GM23338 (cell line): ENCODE measurements at regions not wholly inside any gene's neighbourhood (a gene's known extent, or its start where the extent isn't known, plus 50 kb on each side); places are given as distances from the start of the nearest gene placed in this dataset.

Source experiments
- CREB1 ChIP-seq: fragments of 250-450 bp; sonication (Bioruptor Pico); IDR thresholded peaks from 2 replicates; pipeline ENCODE4 v1.5.0; 2020; ENCODE audit warnings: low read depth, mild to moderate bottlenecking, moderate library complexity
- EZH2 ChIP-seq: fragments of 200-600 bp; sonication (generic); IDR thresholded peaks from one replicate; pipeline ENCODE4 v1.8.0; 2017; ENCODE audit warnings: antibody characterized with exemption, mild to moderate bottlenecking, low read depth; ENCODE audit not compliant: unreplicated experiment
- EZH2phosphoT487 ChIP-seq: fragments of 200-600 bp; sonication (generic); IDR thresholded peaks from one replicate; pipeline ENCODE4 v1.8.1; 2018; ENCODE audit warnings: antibody characterized with exemption; ENCODE audit not compliant: unreplicated experiment
- JUNB ChIP-seq: IDR thresholded peaks from one replicate; pipeline ENCODE4 v1.6.1; 2016; ENCODE audit warnings: antibody characterized with exemption; ENCODE audit not compliant: unreplicated experiment
- NANOG ChIP-seq: IDR thresholded peaks from 2 replicates; pipeline ENCODE4 v1.6.1; 2016; ENCODE audit warnings: antibody characterized with exemption, borderline replicate concordance
- POLR2AphosphoS5 ChIP-seq: IDR thresholded peaks from 2 replicates; pipeline ENCODE4 v1.6.1; 2016; ENCODE audit warnings: antibody characterized with exemption, low read depth
- STAT1 ChIP-seq: IDR thresholded peaks from one replicate; pipeline ENCODE4 v1.6.1; 2016; ENCODE audit warnings: antibody characterized with exemption; ENCODE audit not compliant: unreplicated experiment
- ZNF114 ChIP-seq: fragments of 250-450 bp; sonication (Bioruptor Pico); IDR thresholded peaks from 2 replicates; pipeline ENCODE4 v1.5.0; 2020; ENCODE audit warnings: mild to moderate bottlenecking, moderate library complexity
- ZNF331 ChIP-seq: fragments of 250-450 bp; sonication (Bioruptor Pico); IDR thresholded peaks from 2 replicates; pipeline ENCODE4 v1.5.0; 2020; ENCODE audit warnings: low read depth, mild to moderate bottlenecking, moderate library complexity
- TF ChIP-seq, protein P1 (sequence below), 2 experiments: fragments of 200-600 bp in 1 of 2; sonication (generic) in 1 of 2; conservative IDR thresholded peaks; 2 replicates each; pipeline versions ENCODE4 v1.5.1 to v1.6.1; 2016 to 2017; ENCODE audit warnings: antibody characterized with exemption in 2 of 2, low read depth in 2 of 2, mild to moderate bottlenecking in 2 of 2, moderate library complexity in 1 of 2
- TF ChIP-seq, protein P2 (sequence below): IDR thresholded peaks from one replicate; pipeline ENCODE4 v1.6.1; 2018; ENCODE audit warnings: antibody characterized with exemption; ENCODE audit not compliant: unreplicated experiment
- TF ChIP-seq, protein P3 (sequence below): IDR thresholded peaks from 2 replicates; pipeline ENCODE4 v1.6.1; 2016; ENCODE audit warnings: antibody characterized with exemption
- TF ChIP-seq, protein P4 (sequence below): fragments of 250-450 bp; sonication (Bioruptor Pico); IDR thresholded peaks from 2 replicates; pipeline ENCODE4 v1.5.0; 2020; ENCODE audit warnings: mild to moderate bottlenecking, moderate library complexity

DNA sequence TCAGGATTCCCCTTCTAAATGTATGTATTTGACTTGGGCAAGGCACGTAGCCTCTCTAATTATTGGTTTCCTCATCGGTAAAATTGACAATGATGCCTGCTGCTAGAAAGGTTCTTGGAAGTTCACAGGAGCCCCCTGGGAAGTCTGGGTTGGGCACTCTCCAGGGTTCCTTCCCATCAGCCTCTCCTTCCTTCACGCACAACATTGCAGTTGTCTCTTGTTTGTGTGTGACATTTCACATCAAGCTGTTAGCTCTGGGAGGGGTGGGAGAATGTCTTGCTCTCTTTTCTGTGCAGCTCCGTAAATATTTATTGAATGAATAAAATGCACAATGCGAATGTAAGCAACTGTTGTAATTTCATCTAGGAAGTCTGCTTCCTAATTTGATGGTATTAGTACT lies 153.2 kb upstream of the PRICKLE1 start:
- TF ChIP-seq, protein P1, sequence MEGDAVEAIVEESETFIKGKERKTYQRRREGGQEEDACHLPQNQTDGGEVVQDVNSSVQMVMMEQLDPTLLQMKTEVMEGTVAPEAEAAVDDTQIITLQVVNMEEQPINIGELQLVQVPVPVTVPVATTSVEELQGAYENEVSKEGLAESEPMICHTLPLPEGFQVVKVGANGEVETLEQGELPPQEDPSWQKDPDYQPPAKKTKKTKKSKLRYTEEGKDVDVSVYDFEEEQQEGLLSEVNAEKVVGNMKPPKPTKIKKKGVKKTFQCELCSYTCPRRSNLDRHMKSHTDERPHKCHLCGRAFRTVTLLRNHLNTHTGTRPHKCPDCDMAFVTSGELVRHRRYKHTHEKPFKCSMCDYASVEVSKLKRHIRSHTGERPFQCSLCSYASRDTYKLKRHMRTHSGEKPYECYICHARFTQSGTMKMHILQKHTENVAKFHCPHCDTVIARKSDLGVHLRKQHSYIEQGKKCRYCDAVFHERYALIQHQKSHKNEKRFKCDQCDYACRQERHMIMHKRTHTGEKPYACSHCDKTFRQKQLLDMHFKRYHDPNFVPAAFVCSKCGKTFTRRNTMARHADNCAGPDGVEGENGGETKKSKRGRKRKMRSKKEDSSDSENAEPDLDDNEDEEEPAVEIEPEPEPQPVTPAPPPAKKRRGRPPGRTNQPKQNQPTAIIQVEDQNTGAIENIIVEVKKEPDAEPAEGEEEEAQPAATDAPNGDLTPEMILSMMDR (conservative IDR thresholded peaks at IDR 0.05; ENCODE audit: low read depth in 2 of 2), result no peak
- TF ChIP-seq CREB1 (CRISPR knock-in tag), result no peak
- TF ChIP-seq EZH2, result no peak
- TF ChIP-seq STAT1, result no peak
- TF ChIP-seq, protein P2, sequence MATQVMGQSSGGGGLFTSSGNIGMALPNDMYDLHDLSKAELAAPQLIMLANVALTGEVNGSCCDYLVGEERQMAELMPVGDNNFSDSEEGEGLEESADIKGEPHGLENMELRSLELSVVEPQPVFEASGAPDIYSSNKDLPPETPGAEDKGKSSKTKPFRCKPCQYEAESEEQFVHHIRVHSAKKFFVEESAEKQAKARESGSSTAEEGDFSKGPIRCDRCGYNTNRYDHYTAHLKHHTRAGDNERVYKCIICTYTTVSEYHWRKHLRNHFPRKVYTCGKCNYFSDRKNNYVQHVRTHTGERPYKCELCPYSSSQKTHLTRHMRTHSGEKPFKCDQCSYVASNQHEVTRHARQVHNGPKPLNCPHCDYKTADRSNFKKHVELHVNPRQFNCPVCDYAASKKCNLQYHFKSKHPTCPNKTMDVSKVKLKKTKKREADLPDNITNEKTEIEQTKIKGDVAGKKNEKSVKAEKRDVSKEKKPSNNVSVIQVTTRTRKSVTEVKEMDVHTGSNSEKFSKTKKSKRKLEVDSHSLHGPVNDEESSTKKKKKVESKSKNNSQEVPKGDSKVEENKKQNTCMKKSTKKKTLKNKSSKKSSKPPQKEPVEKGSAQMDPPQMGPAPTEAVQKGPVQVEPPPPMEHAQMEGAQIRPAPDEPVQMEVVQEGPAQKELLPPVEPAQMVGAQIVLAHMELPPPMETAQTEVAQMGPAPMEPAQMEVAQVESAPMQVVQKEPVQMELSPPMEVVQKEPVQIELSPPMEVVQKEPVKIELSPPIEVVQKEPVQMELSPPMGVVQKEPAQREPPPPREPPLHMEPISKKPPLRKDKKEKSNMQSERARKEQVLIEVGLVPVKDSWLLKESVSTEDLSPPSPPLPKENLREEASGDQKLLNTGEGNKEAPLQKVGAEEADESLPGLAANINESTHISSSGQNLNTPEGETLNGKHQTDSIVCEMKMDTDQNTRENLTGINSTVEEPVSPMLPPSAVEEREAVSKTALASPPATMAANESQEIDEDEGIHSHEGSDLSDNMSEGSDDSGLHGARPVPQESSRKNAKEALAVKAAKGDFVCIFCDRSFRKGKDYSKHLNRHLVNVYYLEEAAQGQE, result no peak
- no peak for TF ChIP-seq POLR2AphosphoS5
- TF ChIP-seq, protein P3, sequence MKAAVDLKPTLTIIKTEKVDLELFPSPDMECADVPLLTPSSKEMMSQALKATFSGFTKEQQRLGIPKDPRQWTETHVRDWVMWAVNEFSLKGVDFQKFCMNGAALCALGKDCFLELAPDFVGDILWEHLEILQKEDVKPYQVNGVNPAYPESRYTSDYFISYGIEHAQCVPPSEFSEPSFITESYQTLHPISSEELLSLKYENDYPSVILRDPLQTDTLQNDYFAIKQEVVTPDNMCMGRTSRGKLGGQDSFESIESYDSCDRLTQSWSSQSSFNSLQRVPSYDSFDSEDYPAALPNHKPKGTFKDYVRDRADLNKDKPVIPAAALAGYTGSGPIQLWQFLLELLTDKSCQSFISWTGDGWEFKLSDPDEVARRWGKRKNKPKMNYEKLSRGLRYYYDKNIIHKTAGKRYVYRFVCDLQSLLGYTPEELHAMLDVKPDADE, result no peak
- no peak for TF ChIP-seq ZNF114 (CRISPR knock-in tag)
- TF ChIP-seq EZH2phosphoT487, result no peak
- TF ChIP-seq ZNF331 (CRISPR knock-in tag), result no peak
- no peak for TF ChIP-seq JUNB
- TF ChIP-seq, protein P4, sequence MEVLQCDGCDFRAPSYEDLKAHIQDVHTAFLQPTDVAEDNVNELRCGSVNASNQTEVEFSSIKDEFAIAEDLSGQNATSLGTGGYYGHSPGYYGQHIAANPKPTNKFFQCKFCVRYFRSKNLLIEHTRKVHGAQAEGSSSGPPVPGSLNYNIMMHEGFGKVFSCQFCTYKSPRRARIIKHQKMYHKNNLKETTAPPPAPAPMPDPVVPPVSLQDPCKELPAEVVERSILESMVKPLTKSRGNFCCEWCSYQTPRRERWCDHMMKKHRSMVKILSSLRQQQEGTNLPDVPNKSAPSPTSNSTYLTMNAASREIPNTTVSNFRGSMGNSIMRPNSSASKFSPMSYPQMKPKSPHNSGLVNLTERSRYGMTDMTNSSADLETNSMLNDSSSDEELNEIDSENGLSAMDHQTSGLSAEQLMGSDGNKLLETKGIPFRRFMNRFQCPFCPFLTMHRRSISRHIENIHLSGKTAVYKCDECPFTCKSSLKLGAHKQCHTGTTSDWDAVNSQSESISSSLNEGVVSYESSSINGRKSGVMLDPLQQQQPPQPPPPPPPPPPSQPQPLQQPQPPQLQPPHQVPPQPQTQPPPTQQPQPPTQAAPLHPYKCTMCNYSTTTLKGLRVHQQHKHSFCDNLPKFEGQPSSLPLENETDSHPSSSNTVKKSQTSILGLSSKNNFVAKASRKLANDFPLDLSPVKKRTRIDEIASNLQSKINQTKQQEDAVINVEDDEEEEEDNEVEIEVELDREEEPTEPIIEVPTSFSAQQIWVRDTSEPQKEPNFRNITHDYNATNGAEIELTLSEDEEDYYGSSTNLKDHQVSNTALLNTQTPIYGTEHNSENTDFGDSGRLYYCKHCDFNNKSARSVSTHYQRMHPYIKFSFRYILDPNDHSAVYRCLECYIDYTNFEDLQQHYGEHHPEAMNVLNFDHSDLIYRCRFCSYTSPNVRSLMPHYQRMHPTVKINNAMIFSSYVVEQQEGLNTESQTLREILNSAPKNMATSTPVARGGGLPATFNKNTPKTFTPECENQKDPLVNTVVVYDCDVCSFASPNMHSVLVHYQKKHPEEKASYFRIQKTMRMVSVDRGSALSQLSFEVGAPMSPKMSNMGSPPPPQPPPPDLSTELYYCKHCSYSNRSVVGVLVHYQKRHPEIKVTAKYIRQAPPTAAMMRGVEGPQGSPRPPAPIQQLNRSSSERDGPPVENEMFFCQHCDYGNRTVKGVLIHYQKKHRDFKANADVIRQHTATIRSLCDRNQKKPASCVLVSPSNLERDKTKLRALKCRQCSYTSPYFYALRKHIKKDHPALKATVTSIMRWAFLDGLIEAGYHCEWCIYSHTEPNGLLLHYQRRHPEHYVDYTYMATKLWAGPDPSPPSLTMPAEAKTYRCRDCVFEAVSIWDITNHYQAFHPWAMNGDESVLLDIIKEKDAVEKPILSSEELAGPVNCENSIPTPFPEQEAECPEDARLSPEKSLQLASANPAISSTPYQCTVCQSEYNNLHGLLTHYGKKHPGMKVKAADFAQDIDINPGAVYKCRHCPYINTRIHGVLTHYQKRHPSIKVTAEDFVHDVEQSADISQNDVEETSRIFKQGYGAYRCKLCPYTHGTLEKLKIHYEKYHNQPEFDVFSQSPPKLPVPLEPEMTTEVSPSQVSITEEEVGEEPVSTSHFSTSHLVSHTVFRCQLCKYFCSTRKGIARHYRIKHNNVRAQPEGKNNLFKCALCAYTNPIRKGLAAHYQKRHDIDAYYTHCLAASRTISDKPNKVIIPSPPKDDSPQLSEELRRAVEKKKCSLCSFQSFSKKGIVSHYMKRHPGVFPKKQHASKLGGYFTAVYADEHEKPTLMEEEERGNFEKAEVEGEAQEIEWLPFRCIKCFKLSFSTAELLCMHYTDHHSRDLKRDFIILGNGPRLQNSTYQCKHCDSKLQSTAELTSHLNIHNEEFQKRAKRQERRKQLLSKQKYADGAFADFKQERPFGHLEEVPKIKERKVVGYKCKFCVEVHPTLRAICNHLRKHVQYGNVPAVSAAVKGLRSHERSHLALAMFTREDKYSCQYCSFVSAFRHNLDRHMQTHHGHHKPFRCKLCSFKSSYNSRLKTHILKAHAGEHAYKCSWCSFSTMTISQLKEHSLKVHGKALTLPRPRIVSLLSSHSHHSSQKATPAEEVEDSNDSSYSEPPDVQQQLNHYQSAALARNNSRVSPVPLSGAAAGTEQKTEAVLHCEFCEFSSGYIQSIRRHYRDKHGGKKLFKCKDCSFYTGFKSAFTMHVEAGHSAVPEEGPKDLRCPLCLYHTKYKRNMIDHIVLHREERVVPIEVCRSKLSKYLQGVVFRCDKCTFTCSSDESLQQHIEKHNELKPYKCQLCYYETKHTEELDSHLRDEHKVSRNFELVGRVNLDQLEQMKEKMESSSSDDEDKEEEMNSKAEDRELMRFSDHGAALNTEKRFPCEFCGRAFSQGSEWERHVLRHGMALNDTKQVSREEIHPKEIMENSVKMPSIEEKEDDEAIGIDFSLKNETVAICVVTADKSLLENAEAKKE (CRISPR knock-in tag), result no peak
- TF ChIP-seq NANOG, result no peak
